ENCODE measurements at regions not wholly inside any gene's neighbourhood (a gene's known extent, or its start where the extent isn't known, plus 50 kb on each side); places are given as distances from the start of the nearest gene placed in this dataset.

GRCh38 chr3:81932681-81933080, 171.2 kb upstream of the GBE1 start:
- DNase-seq = no peak

GRCh38 chr3:81931265-81932251, 170.1 kb upstream of the GBE1 start:
- no peak for DNase-seq

GRCh38 chr3:81929697-81930096, 168.3 kb upstream of the GBE1 start:
- no peak for DNase-seq

GRCh38 chr3:81927811-81928210, 166.4 kb upstream of the GBE1 start:
- no peak for DNase-seq

- no peak for DNase-seq
Measured at GRCh38 chr3:81925385-81925784, 163.9 kb upstream of the GBE1 start.

GRCh38 chr3:81923038-81923437, 161.6 kb upstream of the GBE1 start:
- no peak for DNase-seq

GRCh38 chr3:81922404-81922803, 161.0 kb upstream of the GBE1 start:
- DNase-seq = no peak

GRCh38 chr3:81920816-81921215, 159.4 kb upstream of the GBE1 start:
- DNase-seq = no peak

- no peak for DNase-seq
Measured at GRCh38 chr3:81916890-81917289, 155.4 kb upstream of the GBE1 start.

- no peak for DNase-seq
Measured at GRCh38 chr3:81913886-81914663, 152.6 kb upstream of the GBE1 start.

GRCh38 chr3:81911221-81911620, 149.8 kb upstream of the GBE1 start:
- DNase-seq = no peak

GRCh38 chr3:81910244-81910852, 148.9 kb upstream of the GBE1 start:
- no peak for DNase-seq

- DNase-seq = no peak
Measured at GRCh38 chr3:81909796-81910195, 148.4 kb upstream of the GBE1 start.

- no peak for DNase-seq
Measured at GRCh38 chr3:81908561-81908960, 147.1 kb upstream of the GBE1 start.

GRCh38 chr3:81898336-81898735, 136.9 kb upstream of the GBE1 start:
- no peak for DNase-seq

- no peak for DNase-seq
Measured at GRCh38 chr3:81894598-81894997, 133.2 kb upstream of the GBE1 start.

- peak; percentile 58 for DNase-seq
Measured at GRCh38 chr3:81891055-81891895, 129.8 kb upstream of the GBE1 start.

GRCh38 chr3:81888914-81889557, 127.6 kb upstream of the GBE1 start:
- no peak for DNase-seq

- no peak for DNase-seq
Measured at GRCh38 chr3:81887448-81887847, 126.0 kb upstream of the GBE1 start.

GRCh38 chr3:81886081-81886480, 124.6 kb upstream of the GBE1 start:
- DNase-seq = no peak

GRCh38 chr3:81884791-81885190, 123.3 kb upstream of the GBE1 start:
- DNase-seq = no peak

- DNase-seq = no peak
Measured at GRCh38 chr3:81876826-81877225, 115.4 kb upstream of the GBE1 start.

All from NCI-H2227 treated with DMSO at 0.1 percent for 48 hours (cell line).